ENCODE measurements at regions not wholly inside any gene's neighbourhood (a gene's known extent, or its start where the extent isn't known, plus 50 kb on each side); places are given as distances from the start of the nearest gene placed in this dataset.
"Not testable (repeated sequence)": the region's sequence is repeated elsewhere in the genome, so short reads cannot be mapped to it uniquely, and the experiment has no call there.

DNA sequence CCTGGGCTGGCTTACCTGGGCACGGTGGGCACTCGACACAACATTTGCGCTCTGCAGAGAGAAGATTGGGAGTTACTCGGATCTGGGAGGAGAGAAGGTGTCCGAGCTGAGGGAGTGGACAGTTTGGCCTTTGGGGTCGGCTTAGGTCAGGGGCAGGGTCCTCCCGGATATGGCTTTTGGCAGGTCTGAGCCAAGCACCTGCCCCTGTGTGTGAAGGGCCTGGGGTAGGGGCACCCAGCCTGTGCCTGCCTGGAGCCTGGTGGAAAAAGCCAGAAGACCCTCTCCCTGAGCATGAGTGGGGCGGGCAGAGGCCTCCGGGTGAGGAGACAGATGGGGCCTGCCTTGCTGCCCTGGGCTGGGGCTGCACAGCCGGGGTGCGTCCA is 117.7 kb downstream of the TMEM121 start:
- TF ChIP-seq, protein P1, sequence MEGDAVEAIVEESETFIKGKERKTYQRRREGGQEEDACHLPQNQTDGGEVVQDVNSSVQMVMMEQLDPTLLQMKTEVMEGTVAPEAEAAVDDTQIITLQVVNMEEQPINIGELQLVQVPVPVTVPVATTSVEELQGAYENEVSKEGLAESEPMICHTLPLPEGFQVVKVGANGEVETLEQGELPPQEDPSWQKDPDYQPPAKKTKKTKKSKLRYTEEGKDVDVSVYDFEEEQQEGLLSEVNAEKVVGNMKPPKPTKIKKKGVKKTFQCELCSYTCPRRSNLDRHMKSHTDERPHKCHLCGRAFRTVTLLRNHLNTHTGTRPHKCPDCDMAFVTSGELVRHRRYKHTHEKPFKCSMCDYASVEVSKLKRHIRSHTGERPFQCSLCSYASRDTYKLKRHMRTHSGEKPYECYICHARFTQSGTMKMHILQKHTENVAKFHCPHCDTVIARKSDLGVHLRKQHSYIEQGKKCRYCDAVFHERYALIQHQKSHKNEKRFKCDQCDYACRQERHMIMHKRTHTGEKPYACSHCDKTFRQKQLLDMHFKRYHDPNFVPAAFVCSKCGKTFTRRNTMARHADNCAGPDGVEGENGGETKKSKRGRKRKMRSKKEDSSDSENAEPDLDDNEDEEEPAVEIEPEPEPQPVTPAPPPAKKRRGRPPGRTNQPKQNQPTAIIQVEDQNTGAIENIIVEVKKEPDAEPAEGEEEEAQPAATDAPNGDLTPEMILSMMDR (IDR thresholded peaks at IDR 0.05; ENCODE audit: extremely low read depth in 1 of 2, insufficient read depth in 1 of 2, low read depth in 1 of 2, low read length in 2 of 2), result not testable (repeated sequence)
- TF ChIP-seq EZH2 (IDR thresholded peaks at IDR 0.05; ENCODE audit: borderline replicate concordance, low read depth, low read length, severe bottlenecking), result not testable (repeated sequence)

All from endothelial cell of umbilical vein (primary cell).